ENCODE measurements at regions not wholly inside any gene's neighbourhood (a gene's known extent, or its start where the extent isn't known, plus 50 kb on each side); places are given as distances from the start of the nearest gene placed in this dataset.

- Histone ChIP-seq H3K27me3 (ENCODE audit: control insufficient read depth in 2 of 2, insufficient read depth in 2 of 2, low read length in 2 of 2) (peaks cover 14 to 49% of the 10 kb centered on the region in 2 experiments; a peak in 4 of 5 replicates), H2AFZ (ENCODE audit: low read depth, low read length) (no peak overlapping the region), H3K36me3 (ENCODE audit: control insufficient read depth, insufficient read depth, low read length) (no peaks in the 10 kb centered on the region), H4K20me1 (replicated peaks; ENCODE audit: control insufficient read depth, insufficient read depth, low read length) (no peaks in the 10 kb centered on the region), H3K4me2 (ENCODE audit: insufficient read depth, low read length) (no peak overlapping the region), H3K9me3 (replicated peaks; ENCODE audit: control insufficient read depth, insufficient read depth, low read depth, low read length) (no peaks in the 10 kb centered on the region), H3K4me1 (replicated peaks in 1 of 2; ENCODE audit: control insufficient read depth in 2 of 2, insufficient read depth in 2 of 2, low read length in 2 of 2) (no peaks in the 10 kb centered on the region), H3K4me3 (no peak overlapping the region), H3K27ac (ENCODE audit: extremely low read depth, low read depth, low read length) (no peak overlapping the region), H3K9ac (ENCODE audit: insufficient read depth in 1 of 2, low read depth in 2 of 2, low read length in 2 of 2) (no peak overlapping the region), H3K9me1 (ENCODE audit: control insufficient read depth, insufficient read depth, low read length) (no peaks in the 10 kb centered on the region), H3K79me2 (ENCODE audit: control insufficient read depth, insufficient read depth, low read length) (no peaks in the 10 kb centered on the region)
- intact Hi-C loops (cut with micrococcal nuclease): no loop called here
- in situ Hi-C loops (cut with MboI): no loop called here
- FAIRE-seq (no peak), ATAC-seq (no peak), DNase-seq (ENCODE audit: extremely low read depth in 1 of 4, low spot score in 3 of 4) (no peak)
- 0% methylated on average over 6 of the region's 6 CpGs for WGBS (ENCODE audit: insufficient coverage, low coverage, missing lambda C conversion rate)
- ChIA-PET CTCF (ENCODE audit: low intra/inter-chr PET ratio) (no interaction called here), POLR2A (no interaction called here)
- no TSS peak for BruUV-seq (replicated peaks)
- TF ChIP-seq POLR2H (tag; IDR thresholded peaks at IDR 0.05; ENCODE audit: low read depth): no peak
Observed at GRCh38 chr13:109842212-109842920, 56.0 kb upstream of the IRS2 start.

DNA sequence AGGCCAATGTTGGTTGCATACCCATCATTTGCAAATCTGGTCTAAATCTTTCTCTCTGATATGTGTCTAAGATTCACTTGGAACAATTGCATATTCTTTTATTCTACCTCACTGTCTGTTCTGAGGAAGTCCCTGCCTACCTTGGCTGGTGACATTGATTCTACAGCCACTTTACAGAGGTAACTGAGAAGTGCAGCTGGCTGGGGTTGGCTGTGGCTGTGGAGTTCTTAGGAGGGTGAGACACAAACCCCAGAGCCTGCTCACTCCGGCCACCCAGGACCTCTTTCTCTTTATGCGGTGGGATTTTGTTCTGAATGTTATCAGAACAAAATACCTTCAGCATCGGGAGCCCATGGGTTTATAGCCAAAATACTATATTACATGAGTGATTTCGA is 54.5 kb upstream of the IRS2 start:
- CTCF ChIA-PET (ENCODE audit: low intra/inter-chr PET ratio): no interaction called here
- no peak for TF ChIP-seq EP300 (IDR thresholded peaks at IDR 0.05; ENCODE audit: low read length)
- TF ChIP-seq, protein P1, sequence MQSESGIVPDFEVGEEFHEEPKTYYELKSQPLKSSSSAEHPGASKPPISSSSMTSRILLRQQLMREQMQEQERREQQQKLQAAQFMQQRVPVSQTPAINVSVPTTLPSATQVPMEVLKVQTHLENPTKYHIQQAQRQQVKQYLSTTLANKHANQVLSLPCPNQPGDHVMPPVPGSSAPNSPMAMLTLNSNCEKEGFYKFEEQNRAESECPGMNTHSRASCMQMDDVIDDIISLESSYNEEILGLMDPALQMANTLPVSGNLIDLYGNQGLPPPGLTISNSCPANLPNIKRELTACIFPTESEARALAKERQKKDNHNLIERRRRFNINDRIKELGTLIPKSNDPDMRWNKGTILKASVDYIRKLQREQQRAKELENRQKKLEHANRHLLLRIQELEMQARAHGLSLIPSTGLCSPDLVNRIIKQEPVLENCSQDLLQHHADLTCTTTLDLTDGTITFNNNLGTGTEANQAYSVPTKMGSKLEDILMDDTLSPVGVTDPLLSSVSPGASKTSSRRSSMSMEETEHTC (IDR thresholded peaks at IDR 0.05): no peak
- TF ChIP-seq PHF21A (IDR thresholded peaks at IDR 0.05; ENCODE audit: borderline replicate concordance, low read depth): no peak
- no peak for TF ChIP-seq MTA2 (IDR thresholded peaks at IDR 0.05; ENCODE audit: low read depth)
- TF ChIP-seq GTF2E2 (tag; IDR thresholded peaks at IDR 0.05): no peak
- no peak for TF ChIP-seq RBM14 (IDR thresholded peaks at IDR 0.05; ENCODE audit: borderline replicate concordance, insufficient read depth, low read depth, low read length)
- TF ChIP-seq ARHGAP35 (IDR thresholded peaks at IDR 0.05; ENCODE audit: partially characterized antibody): no peak
- TF ChIP-seq, protein P2, sequence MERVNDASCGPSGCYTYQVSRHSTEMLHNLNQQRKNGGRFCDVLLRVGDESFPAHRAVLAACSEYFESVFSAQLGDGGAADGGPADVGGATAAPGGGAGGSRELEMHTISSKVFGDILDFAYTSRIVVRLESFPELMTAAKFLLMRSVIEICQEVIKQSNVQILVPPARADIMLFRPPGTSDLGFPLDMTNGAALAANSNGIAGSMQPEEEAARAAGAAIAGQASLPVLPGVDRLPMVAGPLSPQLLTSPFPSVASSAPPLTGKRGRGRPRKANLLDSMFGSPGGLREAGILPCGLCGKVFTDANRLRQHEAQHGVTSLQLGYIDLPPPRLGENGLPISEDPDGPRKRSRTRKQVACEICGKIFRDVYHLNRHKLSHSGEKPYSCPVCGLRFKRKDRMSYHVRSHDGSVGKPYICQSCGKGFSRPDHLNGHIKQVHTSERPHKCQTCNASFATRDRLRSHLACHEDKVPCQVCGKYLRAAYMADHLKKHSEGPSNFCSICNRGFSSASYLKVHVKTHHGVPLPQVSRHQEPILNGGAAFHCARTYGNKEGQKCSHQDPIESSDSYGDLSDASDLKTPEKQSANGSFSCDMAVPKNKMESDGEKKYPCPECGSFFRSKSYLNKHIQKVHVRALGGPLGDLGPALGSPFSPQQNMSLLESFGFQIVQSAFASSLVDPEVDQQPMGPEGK (CRISPR knock-in tag; IDR thresholded peaks at IDR 0.05; ENCODE audit: borderline replicate concordance): no peak
- no peak for TF ChIP-seq CBFA2T3 (IDR thresholded peaks at IDR 0.05)
- H3K4me2 ChIP-seq (ENCODE audit: insufficient read depth, low read length): no peak overlapping the region
- no TSS peak for BruUV-seq (replicated peaks)
- no peaks in the 10 kb centered on the region for H3K9me3 ChIP-seq (replicated peaks; ENCODE audit: control insufficient read depth, insufficient read depth, low read depth, low read length)
- intact Hi-C loops (cut with micrococcal nuclease) (no loop called here), in situ Hi-C loops (cut with MboI) (no loop called here)
- DNase-seq (ENCODE audit: extremely low read depth in 1 of 4, low spot score in 3 of 4) (no peak), FAIRE-seq (no peak), ATAC-seq (no peak)
- H3K79me2 ChIP-seq (ENCODE audit: control insufficient read depth, insufficient read depth, low read length): no peaks in the 10 kb centered on the region
- H3K9me1 ChIP-seq (ENCODE audit: control insufficient read depth, insufficient read depth, low read length): no peaks in the 10 kb centered on the region
- WGBS (ENCODE audit: insufficient coverage, low coverage, missing lambda C conversion rate): 0% methylated on average over 2 of the region's 4 CpGs
- H2AFZ ChIP-seq (ENCODE audit: low read depth, low read length): no peak overlapping the region
- POLR2A ChIA-PET: no interaction called here
- H3K27me3 ChIP-seq (ENCODE audit: control insufficient read depth in 2 of 2, insufficient read depth in 2 of 2, low read length in 2 of 2): peaks cover 14 to 50% of the 10 kb centered on the region in 2 experiments; a peak in 4 of 5 replicates
- H3K4me3 ChIP-seq: no peak overlapping the region
- no peaks in the 10 kb centered on the region for H4K20me1 ChIP-seq (replicated peaks; ENCODE audit: control insufficient read depth, insufficient read depth, low read length)
- H3K4me1 ChIP-seq (replicated peaks in 1 of 2; ENCODE audit: control insufficient read depth in 2 of 2, insufficient read depth in 2 of 2, low read length in 2 of 2): no peaks in the 10 kb centered on the region
- H3K9ac ChIP-seq (ENCODE audit: insufficient read depth in 1 of 2, low read depth in 2 of 2, low read length in 2 of 2): no peak overlapping the region
- H3K27ac ChIP-seq (ENCODE audit: extremely low read depth, low read depth, low read length): no peak overlapping the region
- H3K36me3 ChIP-seq (ENCODE audit: control insufficient read depth, insufficient read depth, low read length): no peaks in the 10 kb centered on the region
